Neural progenitor cell (in vitro differentiated cells): ENCODE measurements at regions not wholly inside any gene's neighbourhood (a gene's known extent, or its start where the extent isn't known, plus 50 kb on each side); places are given as distances from the start of the nearest gene placed in this dataset.

ENCODE experiments used
- DNase-seq: peaks from one replicate; pipeline ENCODE4 v3.0.0-alpha.2; 2016; ENCODE audit warnings: low spot score
- H2AFZ ChIP-seq: fragments of 200-600 bp; sonication (generic); replicated peaks from 2 replicates; pipeline ENCODE4 v1.6.1; 2016; ENCODE audit warnings: antibody characterized with exemption
- H3F3A ChIP-seq: fragments of 200-600 bp; sonication (generic); 2 replicates; pipeline ENCODE4 v1.6.1; 2016; ENCODE audit warnings: antibody characterized with exemption, low read depth
- H3K27ac ChIP-seq: fragments of 200-600 bp; sonication (generic); 2 replicates; pipeline ENCODE4 v1.5.1; 2016; ENCODE audit warnings: mild to moderate bottlenecking
- H3K27me3 ChIP-seq: fragments of 200-600 bp; sonication (generic); 2 replicates; pipeline ENCODE4 v1.6.1; 2016; ENCODE audit warnings: mild to moderate bottlenecking, moderate library complexity
- H3K36me3 ChIP-seq: fragments of 200-600 bp; sonication (generic); 2 replicates; pipeline ENCODE4 v1.5.1; 2016
- H3K4me1 ChIP-seq: fragments of 200-600 bp; sonication (generic); 2 replicates; pipeline ENCODE4 v1.6.1; 2016; ENCODE audit warnings: mixed run types
- H3K4me2 ChIP-seq: fragments of 200-600 bp; sonication (generic); 2 replicates; pipeline ENCODE4 v1.6.1; 2016
- H3K4me3 ChIP-seq: fragments of 200-600 bp; sonication (generic); 2 replicates; pipeline ENCODE4 v1.5.1; 2016
- H3K79me2 ChIP-seq: fragments of 200-600 bp; sonication (generic); 2 replicates; pipeline ENCODE4 v1.6.1; 2016; ENCODE audit warnings: low read depth
- H3K9ac ChIP-seq: fragments of 200-600 bp; sonication (generic); 2 replicates; pipeline ENCODE4 v1.6.1; 2016
- H3K9me3 ChIP-seq: fragments of 200-600 bp; sonication (generic); 2 replicates; pipeline ENCODE4 v1.5.1; 2016; ENCODE audit warnings: low read depth
- H4K20me1 ChIP-seq: fragments of 200-600 bp; sonication (generic); 2 replicates; pipeline ENCODE4 v1.6.1; 2016; ENCODE audit warnings: low read depth
- H3K27ac Mint-ChIP-seq: 3 replicates; pipeline ENCODE4 v1.8.0; 2021; ENCODE audit warnings: mixed read lengths
- H3K27me3 Mint-ChIP-seq: 2 replicates; pipeline ENCODE4 v1.8.0; 2022; ENCODE audit warnings: low read depth, mild to moderate bottlenecking, inconsistent platforms, moderate library complexity, mixed read lengths; ENCODE audit not compliant: insufficient read depth
- H3K36me3 Mint-ChIP-seq: 3 replicates; pipeline ENCODE4 v1.8.0; 2021; ENCODE audit warnings: mixed read lengths
- H3K4me1 Mint-ChIP-seq: 3 replicates; pipeline ENCODE4 v1.8.0; 2021; ENCODE audit warnings: mixed read lengths
- H3K4me3 Mint-ChIP-seq: 3 replicates; pipeline ENCODE4 v1.8.0; 2021; ENCODE audit warnings: mild to moderate bottlenecking, moderate library complexity, mixed read lengths
- H3K9me3 Mint-ChIP-seq: 3 replicates; pipeline ENCODE4 v1.8.0; 2020; ENCODE audit warnings: mixed read lengths
- CTCF ChIP-seq: fragments of 200-600 bp; sonication (generic); IDR thresholded peaks from 2 replicates; pipeline ENCODE4 v1.5.1; 2017; ENCODE audit warnings: antibody characterized with exemption, mild to moderate bottlenecking
- EZH2 ChIP-seq: fragments of 200-600 bp; sonication (generic); IDR thresholded peaks from 2 replicates; pipeline ENCODE4 v1.6.1; 2017; ENCODE audit warnings: antibody characterized with exemption, mild to moderate bottlenecking, moderate library complexity
- EZH2phosphoT487 ChIP-seq: fragments of 200-600 bp; sonication (generic); IDR thresholded peaks from 2 replicates; pipeline ENCODE4 v1.6.1; 2017; ENCODE audit warnings: antibody characterized with exemption

DNA sequence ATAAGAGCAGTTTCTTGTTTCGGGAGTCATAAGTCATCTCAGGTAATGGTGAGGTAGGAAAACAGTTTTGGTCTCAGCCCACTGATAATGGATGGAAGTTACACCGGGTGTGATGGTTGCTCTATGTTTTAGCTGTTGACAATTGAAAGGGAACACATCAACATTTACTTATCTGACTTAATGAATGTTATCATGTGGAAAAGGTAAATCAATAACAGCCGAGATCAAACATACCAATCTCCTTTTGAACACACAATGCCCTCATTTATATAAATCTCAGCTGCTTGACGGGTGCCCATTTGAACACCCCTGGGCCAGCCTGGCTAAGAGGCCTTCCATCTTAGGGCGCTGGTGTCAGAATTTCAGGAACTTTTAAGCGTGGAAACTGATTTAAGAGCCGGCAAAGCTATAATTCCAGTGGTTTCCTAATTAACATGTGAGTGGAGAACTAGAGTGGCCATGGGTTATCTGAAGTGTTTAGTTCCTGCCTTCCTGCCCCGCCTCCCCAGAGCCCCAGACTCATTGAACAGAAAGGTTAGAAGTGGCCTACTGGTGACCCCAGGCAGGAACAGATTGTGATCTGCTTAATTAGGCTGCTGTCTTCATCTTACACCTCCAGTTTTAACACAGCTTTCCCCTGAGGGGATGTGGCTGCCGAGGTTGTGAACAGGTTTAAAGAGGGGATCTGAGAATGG lies 572.7 kb downstream of the FGF9 start:
- H3K4me1 ChIP-seq = peaks cover 7% of the 10 kb centered on the region
- DNase-seq = no peak
- H3K9me3 ChIP-seq = no peaks in the 10 kb centered on the region
- no peak overlapping the region for H3K27ac ChIP-seq
- no peak overlapping the region for H3K4me3 ChIP-seq
- no peaks in the 10 kb centered on the region for H4K20me1 ChIP-seq
- no peaks in the 10 kb centered on the region for H3K4me1 Mint-ChIP-seq
- no peaks in the 10 kb centered on the region for H3K36me3 Mint-ChIP-seq
- no peak overlapping the region for H3K27ac Mint-ChIP-seq
- no peaks in the 10 kb centered on the region for H3K27me3 ChIP-seq
- H3K27me3 Mint-ChIP-seq = peaks cover 5% of the 10 kb centered on the region
- H3F3A ChIP-seq = no peaks in the 10 kb centered on the region
- no peak overlapping the region for H3K4me2 ChIP-seq
- no peaks in the 10 kb centered on the region for H3K79me2 ChIP-seq
- H3K36me3 ChIP-seq = no peaks in the 10 kb centered on the region
- no peak overlapping the region for H3K9ac ChIP-seq
- H3K9me3 Mint-ChIP-seq = peaks cover 4% of the 10 kb centered on the region
- no peak overlapping the region for H3K4me3 Mint-ChIP-seq
- H2AFZ ChIP-seq = no peak overlapping the region
- TF ChIP-seq CTCF (no peak), EZH2phosphoT487 (no peak), EZH2 (no peak)

DNA sequence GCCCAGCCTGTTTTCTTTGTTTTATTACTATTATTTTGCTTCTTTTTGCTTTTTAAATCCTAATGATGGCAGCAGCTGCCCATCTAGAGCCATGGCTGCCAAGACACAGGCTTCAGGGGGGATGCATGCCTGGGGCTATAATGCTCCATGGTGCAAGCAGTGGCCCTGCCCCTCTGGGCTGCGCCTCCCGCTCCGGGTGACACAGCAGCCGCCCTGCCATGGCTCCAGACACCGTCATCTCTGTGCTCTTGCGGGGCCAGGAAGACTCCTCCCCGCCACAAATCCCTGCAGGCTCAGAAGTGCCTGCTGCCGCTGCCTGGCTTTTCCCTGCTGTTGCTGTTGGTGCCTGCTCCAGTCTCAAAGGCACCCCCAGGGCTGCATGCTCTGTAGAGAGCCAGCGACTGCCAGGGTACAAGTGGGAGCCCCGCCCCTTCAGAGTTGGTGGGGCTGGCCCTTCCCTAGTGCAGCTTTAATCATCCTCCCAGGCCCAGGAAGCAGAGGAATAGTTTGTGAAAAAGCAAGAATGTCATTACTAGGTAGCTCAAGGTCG lies 581.5 kb downstream of the FGF9 start:
- H3F3A ChIP-seq = no peaks in the 10 kb centered on the region
- DNase-seq = no peak
- H4K20me1 ChIP-seq = no peaks in the 10 kb centered on the region
- no peak overlapping the region for H3K27ac Mint-ChIP-seq
- H3K4me2 ChIP-seq = no peak overlapping the region
- no peak overlapping the region for H3K4me3 ChIP-seq
- no peaks in the 10 kb centered on the region for H3K27me3 ChIP-seq
- H3K36me3 ChIP-seq = no peaks in the 10 kb centered on the region
- no peaks in the 10 kb centered on the region for H3K27me3 Mint-ChIP-seq
- H3K27ac ChIP-seq = no peak overlapping the region
- H3K9me3 Mint-ChIP-seq = no peaks in the 10 kb centered on the region
- no peaks in the 10 kb centered on the region for H3K4me1 ChIP-seq
- no peak overlapping the region for H3K9ac ChIP-seq
- H3K79me2 ChIP-seq = no peaks in the 10 kb centered on the region
- no peaks in the 10 kb centered on the region for H3K36me3 Mint-ChIP-seq
- no peaks in the 10 kb centered on the region for H3K9me3 ChIP-seq
- no peaks in the 10 kb centered on the region for H3K4me1 Mint-ChIP-seq
- H2AFZ ChIP-seq = no peak overlapping the region
- H3K4me3 Mint-ChIP-seq = no peak overlapping the region
- no peak for TF ChIP-seq EZH2
- TF ChIP-seq CTCF = no peak
- no peak for TF ChIP-seq EZH2phosphoT487

DNA sequence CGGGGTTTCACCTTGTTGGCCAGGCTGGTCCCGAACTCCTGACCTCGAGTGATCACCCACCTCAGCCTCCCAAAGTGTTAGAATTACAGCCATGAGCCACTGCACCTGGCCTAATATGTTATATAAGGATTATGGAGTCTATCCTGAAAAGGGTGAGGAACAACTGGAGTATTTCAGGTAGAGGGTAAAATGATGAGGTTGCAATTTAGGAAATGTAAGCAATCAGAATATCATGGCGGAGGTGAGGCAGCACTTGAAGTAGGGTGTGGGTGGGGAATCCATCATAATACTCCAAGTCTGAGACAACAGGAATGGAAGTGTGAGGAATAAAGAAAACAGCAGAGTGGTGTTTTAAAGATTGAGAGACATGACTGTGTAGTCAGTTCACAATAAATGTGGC lies 582.2 kb downstream of the FGF9 start:
- no peaks in the 10 kb centered on the region for H3K36me3 Mint-ChIP-seq
- TF ChIP-seq EZH2 (no peak), CTCF (no peak), EZH2phosphoT487 (no peak)

More for the DNA sequence above, 582.2 kb downstream of the FGF9 start:
- H3K9me3 ChIP-seq = no peaks in the 10 kb centered on the region
- no peaks in the 10 kb centered on the region for H3K79me2 ChIP-seq
- no peak overlapping the region for H3K4me3 ChIP-seq
- Mint-ChIP-seq H3K4me3 (no peak overlapping the region), H3K27me3 (no peaks in the 10 kb centered on the region), H3K27ac (no peak overlapping the region), H3K4me1 (no peaks in the 10 kb centered on the region), H3K9me3 (no peaks in the 10 kb centered on the region)
- H3K27ac ChIP-seq = no peak overlapping the region
- no peak overlapping the region for H3K4me2 ChIP-seq
- no peaks in the 10 kb centered on the region for H3K36me3 ChIP-seq
- H4K20me1 ChIP-seq = no peaks in the 10 kb centered on the region
- no peaks in the 10 kb centered on the region for H3F3A ChIP-seq
- H3K9ac ChIP-seq = no peak overlapping the region
- no peak overlapping the region for H2AFZ ChIP-seq
- no peak for DNase-seq
- no peaks in the 10 kb centered on the region for H3K4me1 ChIP-seq
- no peaks in the 10 kb centered on the region for H3K27me3 ChIP-seq
